HG03558 (cell line): ENCODE measurements at regions not wholly inside any gene's neighbourhood (a gene's known extent, or its start where the extent isn't known, plus 50 kb on each side); places are given as distances from the start of the nearest gene placed in this dataset.
"Not testable (repeated sequence)": the region's sequence is repeated elsewhere in the genome, so short reads cannot be mapped to it uniquely, and the experiment has no call there.

Experiments
- ATAC-seq: cut with Tn5 transposase; IDR thresholded peaks from one replicate; pipeline ENCODE4 v1.9.1; 2021; ENCODE audit warnings: moderate number of reproducible peaks; ENCODE audit not compliant: unreplicated experiment; ENCODE audit errors: extremely low read depth

DNA sequence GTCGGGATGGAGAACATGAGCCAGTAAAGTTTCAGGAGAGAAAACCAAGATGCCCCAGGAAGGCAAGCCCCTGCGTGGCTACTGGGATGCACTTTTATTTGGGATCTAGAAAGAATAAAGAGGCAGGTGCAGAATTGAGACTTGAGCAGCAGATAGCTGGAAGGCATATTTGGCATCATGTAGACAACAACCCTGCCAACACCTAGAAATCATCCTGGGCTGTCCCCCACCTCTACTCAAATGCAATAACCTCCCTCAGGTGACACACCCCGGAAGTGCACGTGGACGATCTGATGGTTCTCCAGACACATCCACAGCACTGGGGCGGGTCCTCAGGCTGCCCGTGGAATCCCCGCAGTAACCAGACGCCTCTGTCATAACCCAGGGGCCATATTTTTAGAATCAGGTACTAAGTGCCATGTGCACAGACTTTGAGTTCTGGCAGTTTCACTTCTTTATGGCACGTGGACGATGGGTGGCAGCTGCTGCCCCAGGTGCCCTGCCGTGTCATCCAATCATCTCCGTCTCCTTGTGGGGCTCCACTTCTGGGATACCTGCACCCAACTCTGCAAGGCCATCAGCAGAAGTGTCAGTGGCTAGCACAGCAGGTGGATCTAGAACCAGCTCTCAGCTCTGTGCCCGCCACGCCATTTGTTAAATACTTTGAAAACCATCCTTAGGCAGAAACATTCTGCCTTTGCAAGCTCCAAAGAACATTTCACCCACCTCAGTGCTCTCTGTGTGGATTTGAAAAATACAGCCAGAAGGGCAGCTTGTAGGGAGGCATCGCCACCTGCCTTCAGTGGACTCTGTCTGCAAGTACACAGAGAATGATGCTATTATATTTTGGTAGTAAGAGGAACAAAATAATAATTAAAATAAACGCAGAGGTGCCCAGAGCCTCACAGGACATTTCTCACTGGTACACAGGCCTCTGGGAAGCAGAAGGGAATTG, 771.7 kb upstream of the TMEM132C start:
- ATAC-seq = no peak

DNA sequence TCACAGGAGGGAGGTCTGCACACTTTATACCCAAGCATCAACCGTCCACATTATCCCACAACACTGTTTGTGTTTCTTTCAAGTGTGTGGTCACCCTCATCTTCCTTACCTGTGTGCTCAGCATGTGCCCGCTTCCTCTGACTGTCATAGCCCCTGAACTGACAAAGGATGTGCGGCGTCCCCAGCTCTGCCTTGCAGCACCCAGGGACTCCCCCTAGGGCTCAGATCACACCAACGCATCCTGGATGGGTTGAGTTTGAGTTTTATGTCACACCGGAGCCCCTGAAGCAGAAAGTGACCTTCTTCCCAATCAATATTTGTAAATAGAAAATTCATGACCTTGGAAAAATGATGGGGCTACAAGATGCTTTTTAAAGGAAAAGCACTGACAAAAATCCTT, 770.7 kb upstream of the TMEM132C start:
- ATAC-seq = no peak

DNA sequence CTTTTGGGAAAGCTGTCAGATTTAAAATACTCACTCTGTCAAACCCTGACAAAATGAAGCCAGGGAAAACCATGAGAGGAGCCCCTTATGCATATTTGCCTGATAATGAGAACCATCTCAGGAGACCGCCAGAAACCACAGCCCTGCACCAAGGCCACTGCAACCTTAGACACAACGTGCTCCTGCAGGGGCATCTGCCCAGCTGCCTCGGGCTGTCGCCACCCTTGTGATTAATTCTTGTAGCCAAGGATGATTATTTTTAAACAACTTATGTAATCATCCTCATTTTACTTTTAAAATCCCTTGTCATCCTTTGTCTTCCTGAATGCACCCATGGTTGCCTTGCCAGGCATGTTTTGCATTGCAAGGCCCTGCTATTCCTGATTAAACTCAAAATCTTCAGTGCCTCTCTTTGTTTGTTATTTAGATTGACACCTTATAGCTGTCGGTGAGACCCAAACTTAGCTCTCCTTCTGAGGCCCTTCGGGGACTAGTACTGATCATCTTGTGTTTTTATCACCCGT, 766.4 kb upstream of the TMEM132C start:
- ATAC-seq = no peak

DNA sequence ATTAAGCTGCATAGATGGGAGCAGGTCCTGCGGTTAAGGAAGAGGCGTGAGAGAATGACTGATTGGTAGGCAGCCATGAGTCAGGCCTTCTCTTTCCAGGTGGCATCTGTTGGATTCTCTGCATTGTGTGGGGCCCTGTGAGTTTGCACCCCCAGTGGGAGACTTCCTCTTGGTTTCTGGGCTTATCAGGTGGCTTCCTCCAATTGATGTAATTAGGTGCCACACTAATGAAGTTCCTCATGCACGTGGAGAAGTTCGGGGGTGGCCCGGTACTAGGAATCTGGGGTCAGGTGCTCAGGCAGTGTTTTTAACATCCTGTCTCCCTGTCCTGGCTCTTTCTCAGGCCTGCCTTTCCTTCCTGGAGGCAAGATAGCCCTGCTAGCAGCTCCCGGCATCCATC, 765.1 kb upstream of the TMEM132C start:
- ATAC-seq = no peak

GRCh38 chr12:127503246-127503645, 763.7 kb upstream of the TMEM132C start:
- no peak for ATAC-seq

GRCh38 chr12:127503996-127504395, 763.0 kb upstream of the TMEM132C start:
- ATAC-seq = not testable (repeated sequence)

- ATAC-seq = no peak
These were observed 762.1 kb upstream of the TMEM132C start for GRCh38 chr12:127504874-127505273.

- no peak for ATAC-seq
These were observed 759.6 kb upstream of the TMEM132C start for GRCh38 chr12:127507341-127507740.

DNA sequence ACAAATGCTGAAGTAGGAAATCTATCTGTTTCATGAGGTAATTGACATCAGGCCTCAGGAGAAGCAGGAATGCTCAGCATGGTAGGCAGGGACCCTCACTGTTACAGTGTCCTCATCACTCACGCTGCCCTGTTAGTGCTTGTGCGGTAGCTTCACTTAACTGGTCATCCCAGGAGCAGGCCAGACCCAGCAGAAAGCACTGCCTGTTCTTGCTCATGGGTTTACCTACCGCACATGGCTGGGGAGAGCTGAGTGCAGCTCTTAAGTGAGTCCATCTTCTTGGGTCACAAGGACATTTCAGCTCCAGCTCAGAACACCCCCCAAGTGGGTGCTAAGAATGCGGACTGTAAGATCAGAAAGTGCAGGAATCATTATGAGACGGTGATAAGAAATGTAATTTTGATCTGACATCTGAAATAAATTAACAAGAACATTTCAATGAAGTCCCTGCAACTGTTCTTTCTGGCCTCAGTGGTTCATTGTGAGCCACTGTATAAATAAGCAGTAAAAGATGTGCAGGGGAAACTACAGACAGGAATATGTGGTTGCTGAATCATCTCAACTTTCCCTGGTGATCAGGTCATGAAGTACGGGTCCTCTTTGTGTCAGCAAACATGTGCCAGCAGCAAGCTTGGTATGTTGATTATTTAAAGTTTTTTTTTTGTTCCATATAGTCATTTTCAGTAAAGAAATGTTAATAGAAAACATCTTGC, 757.7 kb upstream of the TMEM132C start:
- no peak for ATAC-seq

DNA sequence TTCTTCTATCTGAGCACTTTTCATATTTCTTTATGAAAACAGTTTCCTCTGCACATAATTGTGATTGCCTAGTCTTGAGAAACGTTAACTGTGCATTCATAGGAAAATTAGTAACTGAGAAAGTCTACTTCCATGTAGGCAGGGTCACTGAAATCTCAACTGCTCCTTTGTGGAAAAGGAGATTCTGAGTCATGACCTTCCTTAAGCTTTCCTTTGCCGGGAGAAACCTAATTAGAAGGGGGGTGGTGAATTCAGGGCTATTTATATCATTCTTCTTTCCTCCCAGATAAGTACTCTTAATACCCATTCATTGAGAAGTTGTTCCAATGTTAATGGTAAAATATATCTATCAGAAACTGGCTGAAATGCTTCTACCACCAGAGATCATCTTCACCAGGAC, 751.0 kb upstream of the TMEM132C start:
- no peak for ATAC-seq

DNA sequence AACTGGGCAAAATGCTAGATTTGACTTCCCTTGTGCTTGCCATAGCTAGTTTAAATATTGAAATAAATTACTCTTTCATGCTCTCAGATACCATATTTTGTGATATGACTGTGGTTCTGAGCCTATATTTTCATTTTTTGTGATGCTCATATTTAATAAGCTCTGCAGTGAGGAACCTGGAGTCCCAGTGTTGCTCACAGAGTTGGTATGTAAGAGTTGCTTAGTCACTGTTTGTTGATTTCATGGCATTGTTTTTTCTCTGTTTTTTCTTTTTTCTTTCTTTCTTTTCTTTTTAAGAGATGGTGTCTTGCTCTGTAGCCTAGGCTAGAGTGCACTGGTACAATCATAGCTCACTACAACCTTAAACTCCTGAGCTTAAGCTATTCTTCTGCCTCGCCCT, 750.5 kb upstream of the TMEM132C start:
- no peak for ATAC-seq

DNA sequence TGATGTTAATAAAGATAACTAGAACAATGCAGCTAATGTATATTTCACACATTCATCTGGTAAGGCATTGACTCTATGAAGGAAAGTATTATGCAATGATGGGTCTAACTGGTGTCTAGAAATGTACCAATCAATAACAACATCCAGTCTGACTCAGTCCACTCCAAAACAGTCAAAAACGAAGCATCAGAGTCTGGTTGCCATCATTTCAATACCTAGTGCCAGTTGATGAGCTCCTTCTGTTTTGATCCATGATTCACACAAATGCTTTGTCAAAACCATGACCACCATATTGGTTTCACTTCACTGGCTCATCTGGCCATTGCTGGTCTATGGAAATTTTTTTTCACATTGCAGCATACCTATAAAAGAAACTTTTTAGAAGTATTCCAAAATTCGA, 747.2 kb upstream of the TMEM132C start:
- ATAC-seq = no peak

GRCh38 chr12:127526925-127527324, 740.0 kb upstream of the TMEM132C start:
- ATAC-seq = no peak

GRCh38 chr12:127528551-127528950, 738.4 kb upstream of the TMEM132C start:
- no peak for ATAC-seq

GRCh38 chr12:127531542-127531941, 735.4 kb upstream of the TMEM132C start:
- no peak for ATAC-seq

DNA sequence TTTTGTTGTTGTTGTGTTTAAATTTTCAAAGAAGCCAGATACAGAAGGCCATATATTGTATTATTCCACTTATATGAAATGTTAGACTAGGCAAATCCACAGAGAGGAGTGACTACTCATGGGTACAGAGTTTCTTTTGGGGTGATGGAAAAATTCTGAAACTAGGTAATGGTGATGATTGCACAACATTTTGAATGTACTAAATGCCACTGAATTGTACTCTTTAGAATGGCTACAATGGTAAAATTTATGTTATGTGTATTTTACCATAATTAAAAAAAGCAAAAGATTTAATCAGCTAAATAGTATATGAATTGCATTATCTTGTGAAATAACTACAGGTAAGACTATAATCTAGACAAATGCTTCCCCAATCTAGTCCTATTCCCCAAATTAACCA, 733.6 kb upstream of the TMEM132C start:
- no peak for ATAC-seq

DNA sequence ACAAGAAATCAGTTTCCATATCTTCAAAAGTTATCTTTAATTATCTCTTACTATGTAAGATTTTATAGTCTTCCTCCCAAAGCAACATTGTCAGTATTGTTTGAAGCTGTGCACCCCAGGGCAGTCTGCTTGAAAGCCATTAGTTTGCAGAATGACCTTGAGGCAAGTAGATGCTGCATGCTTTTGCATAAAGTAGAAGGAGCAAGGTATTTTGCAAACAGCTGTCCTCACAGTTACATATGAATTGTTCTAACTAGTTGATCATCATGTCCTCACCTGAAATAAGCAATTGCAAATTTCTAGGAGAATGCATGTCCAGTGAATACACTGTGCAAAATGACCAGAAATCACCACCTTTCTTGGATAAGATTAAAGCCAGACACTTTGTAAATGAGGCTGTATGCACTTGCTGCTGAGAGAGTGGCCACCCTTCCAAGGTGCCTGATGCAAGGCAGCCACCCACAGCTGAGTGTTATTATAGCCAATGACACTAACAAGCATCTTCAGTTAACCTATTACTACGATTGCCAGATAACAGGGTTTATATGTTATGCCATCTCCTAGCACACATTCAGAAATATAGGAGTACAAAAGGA, 730.0 kb upstream of the TMEM132C start:
- no peak for ATAC-seq

GRCh38 chr12:127538316-127538715, 728.7 kb upstream of the TMEM132C start:
- ATAC-seq = no peak

- ATAC-seq = no peak
These were observed 727.6 kb upstream of the TMEM132C start for GRCh38 chr12:127539226-127539858.

DNA sequence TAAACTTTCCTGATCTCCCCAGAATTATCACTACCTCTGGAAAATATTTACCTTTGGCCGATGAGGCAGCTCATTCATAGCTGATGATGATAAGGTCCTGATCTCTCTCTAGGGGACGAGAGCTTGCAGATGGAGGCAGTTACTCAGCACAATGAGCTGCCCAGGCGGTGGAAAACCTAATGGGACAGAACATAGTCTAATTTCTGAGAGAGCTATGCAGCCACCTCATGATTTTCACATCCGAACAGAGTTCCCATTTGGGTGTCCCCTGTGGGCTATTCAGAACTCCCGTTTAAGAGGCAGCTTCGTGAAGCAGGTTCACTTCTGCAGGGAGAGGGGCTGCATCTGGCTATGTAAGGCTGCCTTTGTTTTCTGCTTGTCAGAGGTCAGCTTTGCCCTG, 724.6 kb upstream of the TMEM132C start:
- no peak for ATAC-seq
